ENCODE measurements at regions not wholly inside any gene's neighbourhood (a gene's known extent, or its start where the extent isn't known, plus 50 kb on each side); places are given as distances from the start of the nearest gene placed in this dataset.
"Not testable (repeated sequence)": the region's sequence is repeated elsewhere in the genome, so short reads cannot be mapped to it uniquely, and the experiment has no call there.

- H3K79me2 ChIP-seq (ENCODE audit: control insufficient read depth, insufficient read depth, low read length); H3K4me1 ChIP-seq (ENCODE audit: control insufficient read depth in 2 of 2, insufficient read depth in 2 of 2, low read length in 2 of 2); H3K4me3 ChIP-seq (ENCODE audit: control extremely low read depth in 1 of 5, extremely low read depth in 1 of 5, insufficient read depth in 1 of 5, low read depth in 2 of 5, low read length in 4 of 5); H3K27ac Mint-ChIP-seq; H3K9ac ChIP-seq (ENCODE audit: low read length); intact Hi-C loops (cut with micrococcal nuclease); H3K27me3 Mint-ChIP-seq; H3K27me3 ChIP-seq (replicated peaks in 1 of 4; ENCODE audit: control extremely low read depth in 1 of 4, control insufficient read depth in 3 of 4, insufficient read depth in 4 of 4, low read length in 3 of 4); H2AFZ ChIP-seq (ENCODE audit: insufficient read depth, low read depth, low read length, poor library complexity, severe bottlenecking); DNase-seq; H3K4me1 Mint-ChIP-seq; H3K9me3 Mint-ChIP-seq (ENCODE audit: insufficient read depth); H3K4me3 Mint-ChIP-seq; CTCF ChIA-PET; H4K20me1 ChIP-seq (ENCODE audit: control insufficient read depth, insufficient read depth, low read length, poor library complexity, severe bottlenecking); H3K36me3 ChIP-seq (replicated peaks in 1 of 2; ENCODE audit: control extremely low read depth in 1 of 2, control insufficient read depth in 1 of 2, extremely low read depth in 1 of 2, insufficient read depth in 2 of 2, low read length in 1 of 2); POLR2A ChIA-PET; ATAC-seq (ENCODE audit: low read depth); H3K27ac ChIP-seq (ENCODE audit: low read length in 2 of 2); H3K9me3 ChIP-seq (ENCODE audit: control extremely low read depth in 1 of 3, control insufficient read depth in 2 of 3, insufficient read depth in 1 of 3, low read length in 2 of 3); H3K4me2 ChIP-seq (replicated peaks; ENCODE audit: low read depth, low read length, poor library complexity, severe bottlenecking): not testable (repeated sequence)
- WGBS (ENCODE audit: insufficient coverage): 93% methylated on average over 35 of the region's 37 CpGs
Measured at GRCh38 chr15:77897113-77897895, 180.2 kb downstream of the TBC1D2B start.

DNA sequence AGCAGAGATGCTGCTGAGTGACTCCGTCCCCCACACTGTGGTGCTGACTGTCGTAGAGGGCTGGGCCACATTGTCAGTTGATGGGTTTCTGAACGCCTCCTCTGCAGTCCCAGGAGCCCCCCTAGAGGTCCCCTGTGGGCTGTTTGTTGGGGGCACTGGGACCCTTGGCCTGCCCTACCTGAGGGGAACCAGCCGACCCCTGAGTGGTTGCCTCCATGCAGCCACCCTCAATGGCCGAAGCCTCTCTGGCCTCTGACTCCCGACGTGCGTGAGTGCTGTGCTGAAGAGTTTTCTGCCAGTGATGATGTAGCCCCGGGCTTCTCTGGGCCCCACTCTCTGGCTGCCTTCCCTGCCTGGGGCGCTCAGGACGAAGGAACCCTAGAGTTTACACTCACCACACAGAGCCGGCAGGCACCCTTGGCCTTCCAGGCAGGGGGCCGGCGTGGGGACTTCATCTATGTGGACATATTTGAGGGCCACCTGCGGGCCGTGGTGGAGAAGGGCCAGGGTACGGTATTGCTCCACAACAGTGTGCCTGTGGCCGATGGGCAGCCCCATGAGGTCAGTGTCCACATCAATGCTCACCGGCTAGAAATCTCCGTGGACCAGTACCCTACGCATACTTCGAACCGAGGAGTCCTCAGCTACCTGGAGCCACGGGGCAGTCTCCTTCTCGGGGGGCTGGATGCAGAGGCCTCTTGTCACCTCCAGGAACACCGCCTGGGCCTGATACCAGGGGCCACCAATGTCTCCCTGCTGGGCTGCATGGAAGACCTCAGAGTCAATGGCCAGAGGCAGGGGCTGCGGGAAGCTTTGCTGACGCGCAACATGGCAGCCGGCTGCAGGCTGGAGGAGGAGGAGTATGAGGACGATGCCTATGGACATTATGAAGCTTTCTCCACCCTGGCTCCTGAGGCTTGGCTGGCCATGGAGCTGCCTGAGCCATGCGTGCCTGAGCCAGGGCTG, 181.1 kb downstream of the TBC1D2B start:
- H3K4me1 ChIP-seq (ENCODE audit: control insufficient read depth in 2 of 2, insufficient read depth in 2 of 2, low read length in 2 of 2); H3K27ac ChIP-seq (ENCODE audit: low read length in 2 of 2); H4K20me1 ChIP-seq (ENCODE audit: control insufficient read depth, insufficient read depth, low read length, poor library complexity, severe bottlenecking); CTCF ChIA-PET; H3K4me1 Mint-ChIP-seq; H3K9me3 ChIP-seq (ENCODE audit: control extremely low read depth in 1 of 3, control insufficient read depth in 2 of 3, insufficient read depth in 1 of 3, low read length in 2 of 3); H3K9me3 Mint-ChIP-seq (ENCODE audit: insufficient read depth); H3K36me3 ChIP-seq (replicated peaks in 1 of 2; ENCODE audit: control extremely low read depth in 1 of 2, control insufficient read depth in 1 of 2, extremely low read depth in 1 of 2, insufficient read depth in 2 of 2, low read length in 1 of 2); H3K79me2 ChIP-seq (ENCODE audit: control insufficient read depth, insufficient read depth, low read length); H3K9ac ChIP-seq (ENCODE audit: low read length); DNase-seq; H3K27me3 Mint-ChIP-seq; POLR2A ChIA-PET; ATAC-seq (ENCODE audit: low read depth); intact Hi-C loops (cut with micrococcal nuclease); H3K4me2 ChIP-seq (replicated peaks; ENCODE audit: low read depth, low read length, poor library complexity, severe bottlenecking); H3K4me3 Mint-ChIP-seq; H2AFZ ChIP-seq (ENCODE audit: insufficient read depth, low read depth, low read length, poor library complexity, severe bottlenecking); H3K4me3 ChIP-seq (ENCODE audit: control extremely low read depth in 1 of 5, extremely low read depth in 1 of 5, insufficient read depth in 1 of 5, low read depth in 2 of 5, low read length in 4 of 5); H3K27me3 ChIP-seq (replicated peaks in 1 of 4; ENCODE audit: control extremely low read depth in 1 of 4, control insufficient read depth in 3 of 4, insufficient read depth in 4 of 4, low read length in 3 of 4); H3K27ac Mint-ChIP-seq: not testable (repeated sequence)
- 94% methylated on average over 22 of the region's 32 CpGs for WGBS (ENCODE audit: insufficient coverage)

Data from B cell (primary cell).